GM23338 (cell line): ENCODE measurements at regions not wholly inside any gene's neighbourhood (a gene's known extent, or its start where the extent isn't known, plus 50 kb on each side); places are given as distances from the start of the nearest gene placed in this dataset.

Experiments used
- ATAC-seq: fragments of 200-7000 bp; cut with Tn5 transposase; 3 replicates; pipeline ENCODE4 v1.9.1; 2020
- DNase-seq: peaks from one replicate; pipeline ENCODE4 v3.0.0-alpha.2; 2015; ENCODE audit warnings: low spot score
- H2AFZ ChIP-seq: fragments of 200-600 bp; sonication (generic); 2 replicates; pipeline ENCODE4 v1.8.0; 2016; ENCODE audit warnings: antibody characterized with exemption, mild to moderate bottlenecking, moderate library complexity
- H3F3A ChIP-seq: fragments of 200-600 bp; sonication (generic); replicated peaks from 2 replicates; pipeline ENCODE4 v1.8.0; 2017; ENCODE audit warnings: antibody characterized with exemption, mixed run types, low read depth
- H3K27ac ChIP-seq: fragments of 200-600 bp; sonication (generic); 2 replicates; pipeline ENCODE4 v1.6.1; 2016; ENCODE audit warnings: low read depth
- H3K27me3 ChIP-seq: fragments of 200-600 bp; sonication (generic); 2 replicates; pipeline ENCODE4 v1.8.0; 2016; ENCODE audit warnings: mild to moderate bottlenecking, mixed run types, moderate library complexity; ENCODE audit not compliant: insufficient read depth
- H3K36me3 ChIP-seq: fragments of 200-600 bp; sonication (generic); 2 replicates; pipeline ENCODE4 v1.8.0; 2016; ENCODE audit warnings: mild to moderate bottlenecking; ENCODE audit not compliant: insufficient read depth
- H3K4me1 ChIP-seq: fragments of 200-600 bp; sonication (generic); 2 replicates; pipeline ENCODE4 v1.8.0; 2016; ENCODE audit warnings: mild to moderate bottlenecking, moderate library complexity; ENCODE audit not compliant: insufficient read depth
- H3K4me2 ChIP-seq: fragments of 200-600 bp; sonication (generic); 2 replicates; pipeline ENCODE4 v1.7.1; 2017; ENCODE audit warnings: mixed run types
- H3K4me3 ChIP-seq: fragments of 200-600 bp; sonication (generic); 2 replicates; pipeline ENCODE4 v1.6.1; 2016; ENCODE audit warnings: mixed run types
- H3K79me2 ChIP-seq: fragments of 200-600 bp; sonication (generic); replicated peaks from 2 replicates; pipeline ENCODE4 v1.8.0; 2017; ENCODE audit warnings: mild to moderate bottlenecking; ENCODE audit not compliant: insufficient read depth
- H3K9me2 ChIP-seq: fragments of 200-600 bp; sonication (generic); 2 replicates; pipeline ENCODE4 v1.8.0; 2017; ENCODE audit not compliant: insufficient read depth
- H4K20me1 ChIP-seq: fragments of 200-600 bp; sonication (generic); replicated peaks from 2 replicates; pipeline ENCODE4 v1.8.0; 2017; ENCODE audit warnings: mild to moderate bottlenecking; ENCODE audit not compliant: insufficient read depth
- H3K27ac Mint-ChIP-seq: 2 replicates; pipeline ENCODE4 v1.8.0; 2020; ENCODE audit warnings: inconsistent platforms, mild to moderate bottlenecking, moderate library complexity, mixed read lengths
- H3K27me3 Mint-ChIP-seq: 3 replicates; pipeline ENCODE4 v1.8.0; 2022; ENCODE audit warnings: low read depth, mild to moderate bottlenecking, moderate library complexity, mixed read lengths, inconsistent platforms; ENCODE audit not compliant: insufficient read depth, poor library complexity
- H3K36me3 Mint-ChIP-seq: 3 replicates; pipeline ENCODE4 v1.8.0; 2021; ENCODE audit warnings: low read depth, mild to moderate bottlenecking, inconsistent platforms, moderate library complexity, mixed read lengths
- H3K4me1 Mint-ChIP-seq: 3 replicates; pipeline ENCODE4 v1.8.0; 2020; ENCODE audit warnings: mild to moderate bottlenecking, inconsistent platforms, mixed read lengths
- H3K4me3 Mint-ChIP-seq: 3 replicates; pipeline ENCODE4 v1.8.0; 2021; ENCODE audit warnings: moderate library complexity, mild to moderate bottlenecking, inconsistent platforms, mixed read lengths
- H3K9me3 Mint-ChIP-seq: 3 replicates; pipeline ENCODE4 v1.8.0; 2020; ENCODE audit warnings: moderate library complexity, mild to moderate bottlenecking, inconsistent platforms, mixed read lengths
- CREB1 ChIP-seq: fragments of 250-450 bp; sonication (Bioruptor Pico); IDR thresholded peaks from 2 replicates; pipeline ENCODE4 v1.5.0; 2020; ENCODE audit warnings: low read depth, mild to moderate bottlenecking, moderate library complexity
- EZH2 ChIP-seq: fragments of 200-600 bp; sonication (generic); IDR thresholded peaks from one replicate; pipeline ENCODE4 v1.8.0; 2017; ENCODE audit warnings: antibody characterized with exemption, mild to moderate bottlenecking, low read depth; ENCODE audit not compliant: unreplicated experiment
- EZH2phosphoT487 ChIP-seq: fragments of 200-600 bp; sonication (generic); IDR thresholded peaks from one replicate; pipeline ENCODE4 v1.8.1; 2018; ENCODE audit warnings: antibody characterized with exemption; ENCODE audit not compliant: unreplicated experiment
- STAT1 ChIP-seq: IDR thresholded peaks from one replicate; pipeline ENCODE4 v1.6.1; 2016; ENCODE audit warnings: antibody characterized with exemption; ENCODE audit not compliant: unreplicated experiment
- ZNF114 ChIP-seq: fragments of 250-450 bp; sonication (Bioruptor Pico); IDR thresholded peaks from 2 replicates; pipeline ENCODE4 v1.5.0; 2020; ENCODE audit warnings: mild to moderate bottlenecking, moderate library complexity
- ZNF331 ChIP-seq: fragments of 250-450 bp; sonication (Bioruptor Pico); IDR thresholded peaks from 2 replicates; pipeline ENCODE4 v1.5.0; 2020; ENCODE audit warnings: low read depth, mild to moderate bottlenecking, moderate library complexity
- TF ChIP-seq, protein P1 (sequence below): fragments of 250-450 bp; sonication (Bioruptor Pico); IDR thresholded peaks from 2 replicates; pipeline ENCODE4 v1.5.0; 2020; ENCODE audit warnings: mild to moderate bottlenecking, moderate library complexity
- TF ChIP-seq, protein P2 (sequence below), 2 experiments: fragments of 200-600 bp in 1 of 2; sonication (generic) in 1 of 2; conservative IDR thresholded peaks; 2 replicates each; pipeline versions ENCODE4 v1.5.1 to v1.6.1; 2016 to 2017; ENCODE audit warnings: antibody characterized with exemption in 2 of 2, low read depth in 2 of 2, mild to moderate bottlenecking in 2 of 2, moderate library complexity in 1 of 2
- TF ChIP-seq, protein P3 (sequence below): IDR thresholded peaks from one replicate; pipeline ENCODE4 v1.6.1; 2018; ENCODE audit warnings: antibody characterized with exemption; ENCODE audit not compliant: unreplicated experiment

DNA sequence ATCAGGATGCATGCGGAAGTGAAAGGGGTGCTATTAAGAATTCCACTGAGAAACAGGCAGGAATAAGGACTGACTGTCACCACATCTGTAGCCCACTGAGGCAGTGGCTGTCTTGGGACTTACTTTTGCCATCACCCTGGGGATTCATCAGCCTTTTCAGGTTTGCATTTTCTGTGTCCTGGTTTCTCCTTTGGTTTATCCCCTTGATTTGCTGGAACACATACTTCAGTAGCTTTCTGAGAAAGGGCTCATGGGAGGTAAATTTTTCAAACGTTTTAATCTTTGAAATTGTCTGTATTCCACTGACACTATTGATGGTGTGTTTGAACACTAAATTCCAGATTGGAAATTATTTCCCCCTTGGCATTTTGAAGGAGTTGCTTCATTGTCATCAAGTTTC is 80.2 kb upstream of the ACTRT2 start:
- H2AFZ ChIP-seq = no peak overlapping the region
- Mint-ChIP-seq H3K36me3 (peaks cover 14% of the 10 kb centered on the region; the same call in 2 of the 3 replicates), H3K4me1 (no peaks in the 10 kb centered on the region), H3K27me3 (peaks cover 4% of the 10 kb centered on the region), H3K4me3 (no peak overlapping the region), H3K27ac (no peak overlapping the region), H3K9me3 (peaks cover 65% of the 10 kb centered on the region)
- H3K27ac ChIP-seq = no peak overlapping the region
- H3K4me2 ChIP-seq = no peak overlapping the region
- H3K4me3 ChIP-seq = no peak overlapping the region
- no peaks in the 10 kb centered on the region for H3K9me2 ChIP-seq
- no peaks in the 10 kb centered on the region for H3K79me2 ChIP-seq
- H3K27me3 ChIP-seq = no peaks in the 10 kb centered on the region
- H3K36me3 ChIP-seq = no peaks in the 10 kb centered on the region; the same call in 1 of the 2 replicates
- DNase-seq (no peak), ATAC-seq (no peak)
- H4K20me1 ChIP-seq = no peaks in the 10 kb centered on the region
- H3F3A ChIP-seq = 0 out of 2 replicates have a peak, but pooled peaks cover 3% of the 10 kb centered on the region
- TF ChIP-seq STAT1 (no peak), EZH2phosphoT487 (no peak), EZH2 (no peak), ZNF331 (CRISPR knock-in tag) (no peak), ZNF114 (CRISPR knock-in tag) (no peak), CREB1 (no peak)
- TF ChIP-seq, protein P1, sequence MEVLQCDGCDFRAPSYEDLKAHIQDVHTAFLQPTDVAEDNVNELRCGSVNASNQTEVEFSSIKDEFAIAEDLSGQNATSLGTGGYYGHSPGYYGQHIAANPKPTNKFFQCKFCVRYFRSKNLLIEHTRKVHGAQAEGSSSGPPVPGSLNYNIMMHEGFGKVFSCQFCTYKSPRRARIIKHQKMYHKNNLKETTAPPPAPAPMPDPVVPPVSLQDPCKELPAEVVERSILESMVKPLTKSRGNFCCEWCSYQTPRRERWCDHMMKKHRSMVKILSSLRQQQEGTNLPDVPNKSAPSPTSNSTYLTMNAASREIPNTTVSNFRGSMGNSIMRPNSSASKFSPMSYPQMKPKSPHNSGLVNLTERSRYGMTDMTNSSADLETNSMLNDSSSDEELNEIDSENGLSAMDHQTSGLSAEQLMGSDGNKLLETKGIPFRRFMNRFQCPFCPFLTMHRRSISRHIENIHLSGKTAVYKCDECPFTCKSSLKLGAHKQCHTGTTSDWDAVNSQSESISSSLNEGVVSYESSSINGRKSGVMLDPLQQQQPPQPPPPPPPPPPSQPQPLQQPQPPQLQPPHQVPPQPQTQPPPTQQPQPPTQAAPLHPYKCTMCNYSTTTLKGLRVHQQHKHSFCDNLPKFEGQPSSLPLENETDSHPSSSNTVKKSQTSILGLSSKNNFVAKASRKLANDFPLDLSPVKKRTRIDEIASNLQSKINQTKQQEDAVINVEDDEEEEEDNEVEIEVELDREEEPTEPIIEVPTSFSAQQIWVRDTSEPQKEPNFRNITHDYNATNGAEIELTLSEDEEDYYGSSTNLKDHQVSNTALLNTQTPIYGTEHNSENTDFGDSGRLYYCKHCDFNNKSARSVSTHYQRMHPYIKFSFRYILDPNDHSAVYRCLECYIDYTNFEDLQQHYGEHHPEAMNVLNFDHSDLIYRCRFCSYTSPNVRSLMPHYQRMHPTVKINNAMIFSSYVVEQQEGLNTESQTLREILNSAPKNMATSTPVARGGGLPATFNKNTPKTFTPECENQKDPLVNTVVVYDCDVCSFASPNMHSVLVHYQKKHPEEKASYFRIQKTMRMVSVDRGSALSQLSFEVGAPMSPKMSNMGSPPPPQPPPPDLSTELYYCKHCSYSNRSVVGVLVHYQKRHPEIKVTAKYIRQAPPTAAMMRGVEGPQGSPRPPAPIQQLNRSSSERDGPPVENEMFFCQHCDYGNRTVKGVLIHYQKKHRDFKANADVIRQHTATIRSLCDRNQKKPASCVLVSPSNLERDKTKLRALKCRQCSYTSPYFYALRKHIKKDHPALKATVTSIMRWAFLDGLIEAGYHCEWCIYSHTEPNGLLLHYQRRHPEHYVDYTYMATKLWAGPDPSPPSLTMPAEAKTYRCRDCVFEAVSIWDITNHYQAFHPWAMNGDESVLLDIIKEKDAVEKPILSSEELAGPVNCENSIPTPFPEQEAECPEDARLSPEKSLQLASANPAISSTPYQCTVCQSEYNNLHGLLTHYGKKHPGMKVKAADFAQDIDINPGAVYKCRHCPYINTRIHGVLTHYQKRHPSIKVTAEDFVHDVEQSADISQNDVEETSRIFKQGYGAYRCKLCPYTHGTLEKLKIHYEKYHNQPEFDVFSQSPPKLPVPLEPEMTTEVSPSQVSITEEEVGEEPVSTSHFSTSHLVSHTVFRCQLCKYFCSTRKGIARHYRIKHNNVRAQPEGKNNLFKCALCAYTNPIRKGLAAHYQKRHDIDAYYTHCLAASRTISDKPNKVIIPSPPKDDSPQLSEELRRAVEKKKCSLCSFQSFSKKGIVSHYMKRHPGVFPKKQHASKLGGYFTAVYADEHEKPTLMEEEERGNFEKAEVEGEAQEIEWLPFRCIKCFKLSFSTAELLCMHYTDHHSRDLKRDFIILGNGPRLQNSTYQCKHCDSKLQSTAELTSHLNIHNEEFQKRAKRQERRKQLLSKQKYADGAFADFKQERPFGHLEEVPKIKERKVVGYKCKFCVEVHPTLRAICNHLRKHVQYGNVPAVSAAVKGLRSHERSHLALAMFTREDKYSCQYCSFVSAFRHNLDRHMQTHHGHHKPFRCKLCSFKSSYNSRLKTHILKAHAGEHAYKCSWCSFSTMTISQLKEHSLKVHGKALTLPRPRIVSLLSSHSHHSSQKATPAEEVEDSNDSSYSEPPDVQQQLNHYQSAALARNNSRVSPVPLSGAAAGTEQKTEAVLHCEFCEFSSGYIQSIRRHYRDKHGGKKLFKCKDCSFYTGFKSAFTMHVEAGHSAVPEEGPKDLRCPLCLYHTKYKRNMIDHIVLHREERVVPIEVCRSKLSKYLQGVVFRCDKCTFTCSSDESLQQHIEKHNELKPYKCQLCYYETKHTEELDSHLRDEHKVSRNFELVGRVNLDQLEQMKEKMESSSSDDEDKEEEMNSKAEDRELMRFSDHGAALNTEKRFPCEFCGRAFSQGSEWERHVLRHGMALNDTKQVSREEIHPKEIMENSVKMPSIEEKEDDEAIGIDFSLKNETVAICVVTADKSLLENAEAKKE = no peak
- TF ChIP-seq, protein P2, sequence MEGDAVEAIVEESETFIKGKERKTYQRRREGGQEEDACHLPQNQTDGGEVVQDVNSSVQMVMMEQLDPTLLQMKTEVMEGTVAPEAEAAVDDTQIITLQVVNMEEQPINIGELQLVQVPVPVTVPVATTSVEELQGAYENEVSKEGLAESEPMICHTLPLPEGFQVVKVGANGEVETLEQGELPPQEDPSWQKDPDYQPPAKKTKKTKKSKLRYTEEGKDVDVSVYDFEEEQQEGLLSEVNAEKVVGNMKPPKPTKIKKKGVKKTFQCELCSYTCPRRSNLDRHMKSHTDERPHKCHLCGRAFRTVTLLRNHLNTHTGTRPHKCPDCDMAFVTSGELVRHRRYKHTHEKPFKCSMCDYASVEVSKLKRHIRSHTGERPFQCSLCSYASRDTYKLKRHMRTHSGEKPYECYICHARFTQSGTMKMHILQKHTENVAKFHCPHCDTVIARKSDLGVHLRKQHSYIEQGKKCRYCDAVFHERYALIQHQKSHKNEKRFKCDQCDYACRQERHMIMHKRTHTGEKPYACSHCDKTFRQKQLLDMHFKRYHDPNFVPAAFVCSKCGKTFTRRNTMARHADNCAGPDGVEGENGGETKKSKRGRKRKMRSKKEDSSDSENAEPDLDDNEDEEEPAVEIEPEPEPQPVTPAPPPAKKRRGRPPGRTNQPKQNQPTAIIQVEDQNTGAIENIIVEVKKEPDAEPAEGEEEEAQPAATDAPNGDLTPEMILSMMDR (conservative IDR thresholded peaks at IDR 0.05; ENCODE audit: low read depth in 2 of 2) = no peak
- TF ChIP-seq, protein P3, sequence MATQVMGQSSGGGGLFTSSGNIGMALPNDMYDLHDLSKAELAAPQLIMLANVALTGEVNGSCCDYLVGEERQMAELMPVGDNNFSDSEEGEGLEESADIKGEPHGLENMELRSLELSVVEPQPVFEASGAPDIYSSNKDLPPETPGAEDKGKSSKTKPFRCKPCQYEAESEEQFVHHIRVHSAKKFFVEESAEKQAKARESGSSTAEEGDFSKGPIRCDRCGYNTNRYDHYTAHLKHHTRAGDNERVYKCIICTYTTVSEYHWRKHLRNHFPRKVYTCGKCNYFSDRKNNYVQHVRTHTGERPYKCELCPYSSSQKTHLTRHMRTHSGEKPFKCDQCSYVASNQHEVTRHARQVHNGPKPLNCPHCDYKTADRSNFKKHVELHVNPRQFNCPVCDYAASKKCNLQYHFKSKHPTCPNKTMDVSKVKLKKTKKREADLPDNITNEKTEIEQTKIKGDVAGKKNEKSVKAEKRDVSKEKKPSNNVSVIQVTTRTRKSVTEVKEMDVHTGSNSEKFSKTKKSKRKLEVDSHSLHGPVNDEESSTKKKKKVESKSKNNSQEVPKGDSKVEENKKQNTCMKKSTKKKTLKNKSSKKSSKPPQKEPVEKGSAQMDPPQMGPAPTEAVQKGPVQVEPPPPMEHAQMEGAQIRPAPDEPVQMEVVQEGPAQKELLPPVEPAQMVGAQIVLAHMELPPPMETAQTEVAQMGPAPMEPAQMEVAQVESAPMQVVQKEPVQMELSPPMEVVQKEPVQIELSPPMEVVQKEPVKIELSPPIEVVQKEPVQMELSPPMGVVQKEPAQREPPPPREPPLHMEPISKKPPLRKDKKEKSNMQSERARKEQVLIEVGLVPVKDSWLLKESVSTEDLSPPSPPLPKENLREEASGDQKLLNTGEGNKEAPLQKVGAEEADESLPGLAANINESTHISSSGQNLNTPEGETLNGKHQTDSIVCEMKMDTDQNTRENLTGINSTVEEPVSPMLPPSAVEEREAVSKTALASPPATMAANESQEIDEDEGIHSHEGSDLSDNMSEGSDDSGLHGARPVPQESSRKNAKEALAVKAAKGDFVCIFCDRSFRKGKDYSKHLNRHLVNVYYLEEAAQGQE = no peak
- H3K4me1 ChIP-seq = no peaks in the 10 kb centered on the region
